ENCODE measurements at regions not wholly inside any gene's neighbourhood (a gene's known extent, or its start where the extent isn't known, plus 50 kb on each side); places are given as distances from the start of the nearest gene placed in this dataset.

GRCh38 chr13:40024204-40024966 lies 368.9 kb downstream of the COG6 start:
- intact Hi-C loops (cut with DNase I), result no loop called here
- WGBS, 3 donors, result 85 to 89% (median 88%) methylated on average over 3 of the region's 3 CpGs
- no peaks in the 10 kb centered on the region for H3K9me3 ChIP-seq
- no peaks in the 10 kb centered on the region for H3K27me3 ChIP-seq
- no peaks in the 10 kb centered on the region for H3K36me3 ChIP-seq
- no peak for DNase-seq
- H3K4me1 ChIP-seq (ENCODE audit: insufficient read depth), result no peaks in the 10 kb centered on the region
- H3K27ac ChIP-seq, result no peak overlapping the region
- H3K4me3 ChIP-seq, result no peak overlapping the region
- TF ChIP-seq POLR2A (IDR thresholded peaks at IDR 0.05), result no peak
- TF ChIP-seq, protein P1, sequence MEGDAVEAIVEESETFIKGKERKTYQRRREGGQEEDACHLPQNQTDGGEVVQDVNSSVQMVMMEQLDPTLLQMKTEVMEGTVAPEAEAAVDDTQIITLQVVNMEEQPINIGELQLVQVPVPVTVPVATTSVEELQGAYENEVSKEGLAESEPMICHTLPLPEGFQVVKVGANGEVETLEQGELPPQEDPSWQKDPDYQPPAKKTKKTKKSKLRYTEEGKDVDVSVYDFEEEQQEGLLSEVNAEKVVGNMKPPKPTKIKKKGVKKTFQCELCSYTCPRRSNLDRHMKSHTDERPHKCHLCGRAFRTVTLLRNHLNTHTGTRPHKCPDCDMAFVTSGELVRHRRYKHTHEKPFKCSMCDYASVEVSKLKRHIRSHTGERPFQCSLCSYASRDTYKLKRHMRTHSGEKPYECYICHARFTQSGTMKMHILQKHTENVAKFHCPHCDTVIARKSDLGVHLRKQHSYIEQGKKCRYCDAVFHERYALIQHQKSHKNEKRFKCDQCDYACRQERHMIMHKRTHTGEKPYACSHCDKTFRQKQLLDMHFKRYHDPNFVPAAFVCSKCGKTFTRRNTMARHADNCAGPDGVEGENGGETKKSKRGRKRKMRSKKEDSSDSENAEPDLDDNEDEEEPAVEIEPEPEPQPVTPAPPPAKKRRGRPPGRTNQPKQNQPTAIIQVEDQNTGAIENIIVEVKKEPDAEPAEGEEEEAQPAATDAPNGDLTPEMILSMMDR (IDR thresholded peaks at IDR 0.05), result no peak

GRCh38 chr13:40024967-40025714 lies 369.7 kb downstream of the COG6 start:
- Histone ChIP-seq H3K27me3 (no peaks in the 10 kb centered on the region), H3K4me3 (no peak overlapping the region), H3K4me1 (ENCODE audit: insufficient read depth) (no peaks in the 10 kb centered on the region), H3K36me3 (no peaks in the 10 kb centered on the region), H3K9me3 (no peaks in the 10 kb centered on the region), H3K27ac (no peak overlapping the region)
- 30 to 40% (median 32%) methylated on average over 4 of the region's 4 CpGs for WGBS, 3 donors
- TF ChIP-seq POLR2A (IDR thresholded peaks at IDR 0.05) (no peak), EP300 (IDR thresholded peaks at IDR 0.05) (no peak)
- TF ChIP-seq, protein P1 (IDR thresholded peaks at IDR 0.05), result no peak
- DNase-seq, result no peak
- intact Hi-C loops (cut with DNase I), result no loop called here

DNA sequence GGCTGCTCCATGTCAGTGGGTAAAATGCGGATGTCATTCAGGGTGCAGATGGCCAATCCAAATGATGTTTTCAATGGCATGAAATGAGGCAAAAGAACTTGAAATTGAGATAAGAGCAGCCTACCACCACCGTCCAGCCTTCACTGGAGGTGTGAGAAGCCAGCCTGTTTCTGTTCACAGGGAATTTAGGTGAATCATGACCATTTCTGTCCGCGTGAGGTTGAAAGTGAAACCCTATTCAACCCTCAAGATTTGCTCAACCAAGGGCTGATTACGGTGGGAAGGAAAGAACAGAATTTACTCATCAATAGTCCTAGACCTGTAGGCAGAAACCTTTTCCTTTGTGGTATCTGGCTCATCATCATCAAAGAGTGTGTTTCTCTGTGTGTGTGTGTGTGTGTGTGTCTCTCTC lies 370.7 kb downstream of the COG6 start:
- no peak overlapping the region for H3K27ac ChIP-seq
- intact Hi-C loops (cut with DNase I), result no loop called here

GRCh38 chr13:40026741-40027140 lies 371.3 kb downstream of the COG6 start:
- WGBS, 3 donors, result 93 to 95% (median 94%) methylated on average over 4 of the region's 4 CpGs
- Histone ChIP-seq H3K27ac (no peak overlapping the region), H3K36me3 (no peaks in the 10 kb centered on the region), H3K4me3 (no peak overlapping the region), H3K4me1 (ENCODE audit: insufficient read depth) (no peaks in the 10 kb centered on the region), H3K27me3 (no peaks in the 10 kb centered on the region), H3K9me3 (no peaks in the 10 kb centered on the region)
- no peak for DNase-seq
- no peak for TF ChIP-seq POLR2A (IDR thresholded peaks at IDR 0.05)
- no peak for TF ChIP-seq EP300 (IDR thresholded peaks at IDR 0.05)
- TF ChIP-seq, protein P1 (IDR thresholded peaks at IDR 0.05), result no peak
- intact Hi-C loops (cut with DNase I), result no loop called here

More for the DNA sequence above, 370.7 kb downstream of the COG6 start:
- TF ChIP-seq, protein P1 (IDR thresholded peaks at IDR 0.05), result no peak
- TF ChIP-seq POLR2A (IDR thresholded peaks at IDR 0.05), result no peak
- no peak for TF ChIP-seq EP300 (IDR thresholded peaks at IDR 0.05)
- 90 to 93% (median 91%) methylated on average over 5 of the region's 5 CpGs for WGBS, 3 donors
- no peak overlapping the region for H3K4me3 ChIP-seq
- no peaks in the 10 kb centered on the region for H3K9me3 ChIP-seq
- no peaks in the 10 kb centered on the region for H3K4me1 ChIP-seq (ENCODE audit: insufficient read depth)
- H3K27me3 ChIP-seq, result no peaks in the 10 kb centered on the region
- H3K36me3 ChIP-seq, result no peaks in the 10 kb centered on the region
- no peak for DNase-seq
